Endothelial cell (in vitro differentiated cells): ENCODE measurements at regions not wholly inside any gene's neighbourhood (a gene's known extent, or its start where the extent isn't known, plus 50 kb on each side); places are given as distances from the start of the nearest gene placed in this dataset.

Experiments used
- DNase-seq: peaks from one replicate; pipeline ENCODE4 v3.0.0; 2021; ENCODE audit warnings: low spot score
- H3K27ac Mint-ChIP-seq: one replicate; pipeline ENCODE4 v1.8.0; 2021; ENCODE audit warnings: mixed read lengths, inconsistent platforms; ENCODE audit not compliant: unreplicated experiment
- H3K27me3 Mint-ChIP-seq: one replicate; pipeline ENCODE4 v1.8.0; 2021; ENCODE audit warnings: mild to moderate bottlenecking, moderate library complexity, mixed read lengths, inconsistent platforms; ENCODE audit not compliant: unreplicated experiment
- H3K36me3 Mint-ChIP-seq: one replicate; pipeline ENCODE4 v1.8.0; 2021; ENCODE audit warnings: mild to moderate bottlenecking, low read depth, mixed read lengths, inconsistent platforms; ENCODE audit not compliant: unreplicated experiment
- H3K4me1 Mint-ChIP-seq: one replicate; pipeline ENCODE4 v1.8.0; 2021; ENCODE audit warnings: mild to moderate bottlenecking, mixed read lengths, inconsistent platforms; ENCODE audit not compliant: unreplicated experiment
- H3K4me3 Mint-ChIP-seq: one replicate; pipeline ENCODE4 v1.8.0; 2021; ENCODE audit warnings: mild to moderate bottlenecking, mixed read lengths, inconsistent platforms; ENCODE audit not compliant: unreplicated experiment
- H3K9me3 Mint-ChIP-seq: one replicate; pipeline ENCODE4 v1.8.0; 2021; ENCODE audit warnings: mixed read lengths, inconsistent platforms; ENCODE audit not compliant: unreplicated experiment
- CTCF ChIP-seq: fragments of 200-600 bp; sonication (generic); IDR thresholded peaks from one replicate; pipeline ENCODE4 v1.5.0; 2021; ENCODE audit warnings: antibody characterized with exemption; ENCODE audit not compliant: unreplicated experiment

- TF ChIP-seq CTCF, result no peak
- no peak overlapping the region for H3K4me3 Mint-ChIP-seq
- no peak for DNase-seq
- H3K4me1 Mint-ChIP-seq, result no peaks in the 10 kb centered on the region
- no peaks in the 10 kb centered on the region for H3K27me3 Mint-ChIP-seq
- no peak overlapping the region for H3K27ac Mint-ChIP-seq
- no peaks in the 10 kb centered on the region for H3K36me3 Mint-ChIP-seq
- H3K9me3 Mint-ChIP-seq, result no peaks in the 10 kb centered on the region
Observed at GRCh38 chr12:46109343-46110222, 119.2 kb upstream of the SCAF11 start.

- no peak for TF ChIP-seq CTCF
- H3K27me3 Mint-ChIP-seq, result no peaks in the 10 kb centered on the region
- no peak overlapping the region for H3K4me3 Mint-ChIP-seq
- DNase-seq, result no peak
- H3K9me3 Mint-ChIP-seq, result no peaks in the 10 kb centered on the region
- no peaks in the 10 kb centered on the region for H3K36me3 Mint-ChIP-seq
- no peak overlapping the region for H3K27ac Mint-ChIP-seq
- no peaks in the 10 kb centered on the region for H3K4me1 Mint-ChIP-seq
Observed at GRCh38 chr12:46108721-46109120, 118.3 kb upstream of the SCAF11 start.

- Mint-ChIP-seq H3K36me3 (no peaks in the 10 kb centered on the region), H3K27ac (no peak overlapping the region), H3K4me1 (no peaks in the 10 kb centered on the region), H3K9me3 (no peaks in the 10 kb centered on the region), H3K4me3 (no peak overlapping the region), H3K27me3 (no peaks in the 10 kb centered on the region)
- DNase-seq, result no peak
- no peak for TF ChIP-seq CTCF
Observed at GRCh38 chr12:46107591-46107990, 117.2 kb upstream of the SCAF11 start.

- Mint-ChIP-seq H3K36me3 (no peaks in the 10 kb centered on the region), H3K27ac (no peak overlapping the region), H3K4me1 (no peaks in the 10 kb centered on the region), H3K9me3 (no peaks in the 10 kb centered on the region), H3K27me3 (no peaks in the 10 kb centered on the region), H3K4me3 (no peak overlapping the region)
- DNase-seq, result no peak
- no peak for TF ChIP-seq CTCF
Observed at GRCh38 chr12:46105735-46106134, 115.4 kb upstream of the SCAF11 start.

GRCh38 chr12:46103559-46104383 lies 113.4 kb upstream of the SCAF11 start:
- no peak for TF ChIP-seq CTCF
- Mint-ChIP-seq H3K9me3 (no peaks in the 10 kb centered on the region), H3K4me3 (no peak overlapping the region), H3K27ac (no peak overlapping the region), H3K36me3 (no peaks in the 10 kb centered on the region), H3K4me1 (no peaks in the 10 kb centered on the region), H3K27me3 (no peaks in the 10 kb centered on the region)
- DNase-seq, result no peak
